22Rv1 (cell line): ENCODE measurements at regions not wholly inside any gene's neighbourhood (a gene's known extent, or its start where the extent isn't known, plus 50 kb on each side); places are given as distances from the start of the nearest gene placed in this dataset.

Source experiments
- ZFX ChIP-seq: fragments of 450-650 bp; IDR thresholded peaks from 2 replicates; pipeline ENCODE4 v1.6.1; 2017; ENCODE audit warnings: antibody characterized with exemption, borderline replicate concordance
- TF ChIP-seq, protein P1 (sequence below): fragments of 450-650 bp; IDR thresholded peaks from 2 replicates; pipeline ENCODE4 v1.5.1; 2017; ENCODE audit warnings: mild to moderate bottlenecking

DNA sequence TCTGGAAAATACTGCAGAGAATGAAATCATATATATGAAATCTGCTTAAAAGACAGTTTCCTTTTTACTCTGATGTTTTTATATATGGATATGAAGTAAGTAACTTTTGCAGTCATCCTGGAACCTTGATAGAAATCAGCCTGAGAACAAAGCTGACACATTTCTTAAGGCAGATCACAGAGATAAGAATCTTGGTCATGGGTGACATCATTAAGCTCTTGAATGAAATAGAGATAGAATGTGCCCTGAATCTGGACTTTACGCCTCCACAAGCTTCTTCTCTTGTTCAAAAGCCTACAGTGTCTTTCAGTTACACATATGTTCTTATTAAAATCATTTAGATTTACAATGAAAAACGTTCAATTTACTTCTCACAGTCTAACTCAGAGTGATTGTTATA is 319.1 kb upstream of the CNTNAP2 start:
- TF ChIP-seq, protein P1, sequence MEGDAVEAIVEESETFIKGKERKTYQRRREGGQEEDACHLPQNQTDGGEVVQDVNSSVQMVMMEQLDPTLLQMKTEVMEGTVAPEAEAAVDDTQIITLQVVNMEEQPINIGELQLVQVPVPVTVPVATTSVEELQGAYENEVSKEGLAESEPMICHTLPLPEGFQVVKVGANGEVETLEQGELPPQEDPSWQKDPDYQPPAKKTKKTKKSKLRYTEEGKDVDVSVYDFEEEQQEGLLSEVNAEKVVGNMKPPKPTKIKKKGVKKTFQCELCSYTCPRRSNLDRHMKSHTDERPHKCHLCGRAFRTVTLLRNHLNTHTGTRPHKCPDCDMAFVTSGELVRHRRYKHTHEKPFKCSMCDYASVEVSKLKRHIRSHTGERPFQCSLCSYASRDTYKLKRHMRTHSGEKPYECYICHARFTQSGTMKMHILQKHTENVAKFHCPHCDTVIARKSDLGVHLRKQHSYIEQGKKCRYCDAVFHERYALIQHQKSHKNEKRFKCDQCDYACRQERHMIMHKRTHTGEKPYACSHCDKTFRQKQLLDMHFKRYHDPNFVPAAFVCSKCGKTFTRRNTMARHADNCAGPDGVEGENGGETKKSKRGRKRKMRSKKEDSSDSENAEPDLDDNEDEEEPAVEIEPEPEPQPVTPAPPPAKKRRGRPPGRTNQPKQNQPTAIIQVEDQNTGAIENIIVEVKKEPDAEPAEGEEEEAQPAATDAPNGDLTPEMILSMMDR, result no peak
- TF ChIP-seq ZFX, result no peak
